GM21619 (cell line): ENCODE measurements at regions not wholly inside any gene's neighbourhood (a gene's known extent, or its start where the extent isn't known, plus 50 kb on each side); places are given as distances from the start of the nearest gene placed in this dataset.

Source experiments
- ATAC-seq: cut with Tn5 transposase; IDR thresholded peaks from one replicate; pipeline ENCODE4 v1.9.1; 2021; ENCODE audit not compliant: unreplicated experiment

GRCh38 chr21:25425156-25425555, 182.1 kb downstream of the MRPL39 start:
- no peak for ATAC-seq

- ATAC-seq = no peak
These were observed 182.6 kb downstream of the MRPL39 start for GRCh38 chr21:25424634-25425033.

- ATAC-seq = no peak
These were observed 183.2 kb downstream of the MRPL39 start for GRCh38 chr21:25424048-25424447.

- ATAC-seq = no peak
These were observed 184.4 kb downstream of the MRPL39 start for GRCh38 chr21:25422610-25423608.

- ATAC-seq = peak; percentile 64
These were observed 185.8 kb downstream of the MRPL39 start for GRCh38 chr21:25421321-25422028.

GRCh38 chr21:25420831-25421230, 186.4 kb downstream of the MRPL39 start:
- no peak for ATAC-seq

- ATAC-seq = no peak
These were observed 190.6 kb downstream of the MRPL39 start for GRCh38 chr21:25416669-25417068.

- ATAC-seq = no peak
These were observed 195.2 kb downstream of the MRPL39 start for GRCh38 chr21:25412100-25412499.

GRCh38 chr21:25409978-25410377, 197.3 kb downstream of the MRPL39 start:
- ATAC-seq = no peak

- ATAC-seq = no peak
These were observed 198.6 kb downstream of the MRPL39 start for GRCh38 chr21:25408666-25409065.

GRCh38 chr21:25406887-25407579, 200.2 kb downstream of the MRPL39 start:
- no peak for ATAC-seq

- no peak for ATAC-seq
These were observed 201.3 kb downstream of the MRPL39 start for GRCh38 chr21:25405984-25406383.

- ATAC-seq = no peak
These were observed 204.9 kb downstream of the MRPL39 start for GRCh38 chr21:25402134-25402961.

GRCh38 chr21:25400427-25400826, 206.9 kb downstream of the MRPL39 start:
- no peak for ATAC-seq

- no peak for ATAC-seq
These were observed 208.7 kb downstream of the MRPL39 start for GRCh38 chr21:25398630-25399029.

GRCh38 chr21:25396135-25396711, 211.1 kb downstream of the MRPL39 start:
- ATAC-seq = peak; percentile 89

- ATAC-seq = no peak
These were observed 215.5 kb downstream of the MRPL39 start for GRCh38 chr21:25391777-25392176.

GRCh38 chr21:25390701-25391100, 216.6 kb downstream of the MRPL39 start:
- no peak for ATAC-seq

GRCh38 chr21:25387665-25388064, 219.6 kb downstream of the MRPL39 start:
- ATAC-seq = no peak

GRCh38 chr21:25385911-25386474, 221.3 kb downstream of the MRPL39 start:
- peak; percentile 58 for ATAC-seq
